MM.1S (cell line): ENCODE measurements at regions not wholly inside any gene's neighbourhood (a gene's known extent, or its start where the extent isn't known, plus 50 kb on each side); places are given as distances from the start of the nearest gene placed in this dataset.

ENCODE experiments used
- DNase-seq: peaks from one replicate; pipeline ENCODE4 v3.0.0-alpha.2; 2015
- H2AFZ ChIP-seq: fragments of 300-600 bp; sonication (generic); 2 replicates; pipeline ENCODE4 v1.6.0; 2016; ENCODE audit warnings: antibody characterized with exemption, low read length
- H3F3A ChIP-seq: fragments of 300-600 bp; sonication (generic); 2 replicates; pipeline ENCODE4 v1.6.1; 2016; ENCODE audit warnings: mild to moderate bottlenecking, antibody characterized with exemption, low read length, moderate library complexity, mixed read lengths; ENCODE audit not compliant: insufficient read depth
- H3K27ac ChIP-seq: fragments of 300-600 bp; sonication (generic); 2 replicates; pipeline ENCODE4 v1.5.1; 2016; ENCODE audit warnings: mild to moderate bottlenecking, low read length
- H3K27me3 ChIP-seq: fragments of 300-600 bp; sonication (generic); replicated peaks from 2 replicates; pipeline ENCODE4 v1.6.0; 2016; ENCODE audit warnings: low read length; ENCODE audit not compliant: insufficient read depth
- H3K36me3 ChIP-seq: fragments of 300-600 bp; sonication (generic); replicated peaks from 2 replicates; pipeline ENCODE4 v1.6.1; 2016; ENCODE audit warnings: mild to moderate bottlenecking, low read length, mixed read lengths; ENCODE audit not compliant: insufficient read depth
- H3K4me1 ChIP-seq: fragments of 300-600 bp; sonication (generic); 2 replicates; pipeline ENCODE4 v1.6.1; 2016; ENCODE audit warnings: low read length, mixed read lengths
- H3K4me2 ChIP-seq: fragments of 300-600 bp; sonication (generic); 2 replicates; pipeline ENCODE4 v1.6.0; 2016; ENCODE audit warnings: low read depth, low read length
- H3K4me3 ChIP-seq: fragments of 300-600 bp; sonication (generic); 2 replicates; pipeline ENCODE4 v1.5.1; 2016; ENCODE audit warnings: low read length, mixed read lengths
- H3K79me2 ChIP-seq: fragments of 300-600 bp; sonication (generic); 2 replicates; pipeline ENCODE4 v1.6.1; 2016; ENCODE audit warnings: mixed run types, low read length, mixed read lengths
- H3K9ac ChIP-seq: fragments of 300-600 bp; sonication (generic); 2 replicates; pipeline ENCODE4 v1.6.1; 2016; ENCODE audit warnings: low read length, mixed read lengths
- H3K9me2 ChIP-seq: fragments of 300-600 bp; sonication (generic); replicated peaks from 2 replicates; pipeline ENCODE4 v1.6.1; 2016; ENCODE audit warnings: mild to moderate bottlenecking, low read length, mixed read lengths; ENCODE audit not compliant: insufficient read depth
- H3K9me3 ChIP-seq: fragments of 300-600 bp; sonication (generic); replicated peaks from 2 replicates; pipeline ENCODE4 v1.6.1; 2016; ENCODE audit warnings: mild to moderate bottlenecking, low read length, mixed read lengths; ENCODE audit not compliant: insufficient read depth
- H4K20me1 ChIP-seq: fragments of 300-600 bp; sonication (generic); 2 replicates; pipeline ENCODE4 v1.6.1; 2016; ENCODE audit warnings: mild to moderate bottlenecking, low read length, moderate library complexity, mixed read lengths; ENCODE audit not compliant: insufficient read depth
- EZH2 ChIP-seq: fragments of 300-600 bp; sonication (generic); optimal IDR thresholded peaks from 2 replicates; pipeline ENCODE3; 2017; ENCODE audit warnings: low read depth, mild to moderate bottlenecking, antibody characterized with exemption, low read length, mixed read lengths
- EZH2phosphoT487 ChIP-seq: fragments of 300-600 bp; sonication (generic); IDR thresholded peaks from 2 replicates; pipeline ENCODE4 v1.6.1; 2018; ENCODE audit warnings: antibody characterized with exemption, low read length
- TF ChIP-seq, protein P1 (sequence below): fragments of 300-600 bp; sonication (generic); IDR thresholded peaks from 2 replicates; pipeline ENCODE4 v1.5.1; 2016; ENCODE audit warnings: antibody characterized with exemption, low read length, mixed read lengths

- no peaks in the 10 kb centered on the region for H3K79me2 ChIP-seq
- no peak overlapping the region for H3K4me2 ChIP-seq
- H3K27ac ChIP-seq = no peak overlapping the region
- no peaks in the 10 kb centered on the region for H3K36me3 ChIP-seq
- H3K9ac ChIP-seq = no peak overlapping the region
- no peaks in the 10 kb centered on the region for H3K9me3 ChIP-seq
- H3K27me3 ChIP-seq = no peaks in the 10 kb centered on the region
- no peak overlapping the region for H2AFZ ChIP-seq
- no peaks in the 10 kb centered on the region for H3K4me1 ChIP-seq
- H3K4me3 ChIP-seq = no peak overlapping the region
- no peaks in the 10 kb centered on the region for H3K9me2 ChIP-seq
- TF ChIP-seq, protein P1, sequence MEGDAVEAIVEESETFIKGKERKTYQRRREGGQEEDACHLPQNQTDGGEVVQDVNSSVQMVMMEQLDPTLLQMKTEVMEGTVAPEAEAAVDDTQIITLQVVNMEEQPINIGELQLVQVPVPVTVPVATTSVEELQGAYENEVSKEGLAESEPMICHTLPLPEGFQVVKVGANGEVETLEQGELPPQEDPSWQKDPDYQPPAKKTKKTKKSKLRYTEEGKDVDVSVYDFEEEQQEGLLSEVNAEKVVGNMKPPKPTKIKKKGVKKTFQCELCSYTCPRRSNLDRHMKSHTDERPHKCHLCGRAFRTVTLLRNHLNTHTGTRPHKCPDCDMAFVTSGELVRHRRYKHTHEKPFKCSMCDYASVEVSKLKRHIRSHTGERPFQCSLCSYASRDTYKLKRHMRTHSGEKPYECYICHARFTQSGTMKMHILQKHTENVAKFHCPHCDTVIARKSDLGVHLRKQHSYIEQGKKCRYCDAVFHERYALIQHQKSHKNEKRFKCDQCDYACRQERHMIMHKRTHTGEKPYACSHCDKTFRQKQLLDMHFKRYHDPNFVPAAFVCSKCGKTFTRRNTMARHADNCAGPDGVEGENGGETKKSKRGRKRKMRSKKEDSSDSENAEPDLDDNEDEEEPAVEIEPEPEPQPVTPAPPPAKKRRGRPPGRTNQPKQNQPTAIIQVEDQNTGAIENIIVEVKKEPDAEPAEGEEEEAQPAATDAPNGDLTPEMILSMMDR = no peak
- TF ChIP-seq EZH2phosphoT487 (no peak), EZH2 (no peak)
- no peaks in the 10 kb centered on the region for H4K20me1 ChIP-seq
- no peak for DNase-seq
- H3F3A ChIP-seq = no peaks in the 10 kb centered on the region
Measured at GRCh38 chr13:80140685-80141084, 200.2 kb downstream of the SPRY2 start.

- TF ChIP-seq EZH2phosphoT487 (no peak), EZH2 (no peak)
- TF ChIP-seq, protein P1 = no peak
- no peaks in the 10 kb centered on the region for H3K36me3 ChIP-seq
- H3K79me2 ChIP-seq = no peaks in the 10 kb centered on the region
- H4K20me1 ChIP-seq = no peaks in the 10 kb centered on the region
- H3K27ac ChIP-seq = no peak overlapping the region
- H3K4me1 ChIP-seq = no peaks in the 10 kb centered on the region
- H3F3A ChIP-seq = no peaks in the 10 kb centered on the region
- H3K4me2 ChIP-seq = no peak overlapping the region
- no peak overlapping the region for H3K9ac ChIP-seq
- H3K9me3 ChIP-seq = no peaks in the 10 kb centered on the region
- no peak overlapping the region for H2AFZ ChIP-seq
- H3K4me3 ChIP-seq = no peak overlapping the region
- no peak for DNase-seq
- no peaks in the 10 kb centered on the region for H3K27me3 ChIP-seq
- H3K9me2 ChIP-seq = no peaks in the 10 kb centered on the region
Measured at GRCh38 chr13:80139196-80139595, 201.7 kb downstream of the SPRY2 start.

GRCh38 chr13:80137994-80138393 is 202.9 kb downstream of the SPRY2 start:
- Histone ChIP-seq H3K4me3 (no peak overlapping the region), H3K27me3 (no peaks in the 10 kb centered on the region)
- no peak for TF ChIP-seq EZH2phosphoT487
- TF ChIP-seq EZH2 = no peak
- TF ChIP-seq, protein P1 = no peak

More at GRCh38 chr13:80137994-80138393, 202.9 kb downstream of the SPRY2 start:
- no peak for DNase-seq
- H3K4me1 ChIP-seq = no peaks in the 10 kb centered on the region
- no peaks in the 10 kb centered on the region for H3K36me3 ChIP-seq
- H2AFZ ChIP-seq = no peak overlapping the region
- no peak overlapping the region for H3K4me2 ChIP-seq
- H4K20me1 ChIP-seq = no peaks in the 10 kb centered on the region
- H3K27ac ChIP-seq = no peak overlapping the region
- no peaks in the 10 kb centered on the region for H3K9me2 ChIP-seq
- H3K79me2 ChIP-seq = no peaks in the 10 kb centered on the region
- no peak overlapping the region for H3K9ac ChIP-seq
- H3F3A ChIP-seq = no peaks in the 10 kb centered on the region
- H3K9me3 ChIP-seq = no peaks in the 10 kb centered on the region
